ENCODE measurements at regions not wholly inside any gene's neighbourhood (a gene's known extent, or its start where the extent isn't known, plus 50 kb on each side); places are given as distances from the start of the nearest gene placed in this dataset.
A peak's percentile ranks its signal among the peaks of the same experiment; 100 is the strongest.
"Not testable (repeated sequence)": the region's sequence is repeated elsewhere in the genome, so short reads cannot be mapped to it uniquely, and the experiment has no call there.

GRCh38 chr12:124211753-124212152 is 83.1 kb upstream of the RFLNA start:
- no peaks in the 10 kb centered on the region for H3K36me3 ChIP-seq (ENCODE audit: insufficient read depth, low read length)
- H3K9ac ChIP-seq (ENCODE audit: low read length): no peak overlapping the region
- no peaks in the 10 kb centered on the region for H3K4me1 ChIP-seq (ENCODE audit: low read length)
- no peak overlapping the region for H3K4me3 ChIP-seq (ENCODE audit: low read length)
- DNase-seq: no peak
- H3K9me3 ChIP-seq (ENCODE audit: low read length): 0 out of 2 replicates have a peak, but pooled peaks cover 3% of the 10 kb centered on the region
- H3K4me2 ChIP-seq (ENCODE audit: low read depth, low read length, poor library complexity, severe bottlenecking): no peak overlapping the region
- no peak overlapping the region for H3K27ac ChIP-seq (ENCODE audit: low read length)
- no peaks in the 10 kb centered on the region for H3K9me2 ChIP-seq (replicated peaks; ENCODE audit: insufficient read depth, low read length)
- H4K20me1 ChIP-seq (ENCODE audit: insufficient read depth, low read depth, low read length): no peaks in the 10 kb centered on the region
- no peaks in the 10 kb centered on the region for H3K79me2 ChIP-seq (ENCODE audit: low read length)
- peaks cover 3% of the 10 kb centered on the region; the same call in 1 of the 2 replicates for H3K27me3 ChIP-seq (ENCODE audit: low read length)
- no peak overlapping the region for H2AFZ ChIP-seq (ENCODE audit: low read length)

- H3K9me2 ChIP-seq (replicated peaks; ENCODE audit: insufficient read depth, low read length): no peaks in the 10 kb centered on the region
- H3K36me3 ChIP-seq (ENCODE audit: insufficient read depth, low read length): no peaks in the 10 kb centered on the region
Observed at GRCh38 chr12:124213666-124214347, 81.1 kb upstream of the RFLNA start.

GRCh38 chr12:124214574-124214973 is 80.3 kb upstream of the RFLNA start:
- Histone ChIP-seq H3K9me3 (ENCODE audit: low read length) (0 out of 2 replicates have a peak, but pooled peaks cover 3% of the 10 kb centered on the region), H2AFZ (ENCODE audit: low read length) (no peak overlapping the region), H3K4me2 (ENCODE audit: low read depth, low read length, poor library complexity, severe bottlenecking) (no peak overlapping the region), H3K27me3 (ENCODE audit: low read length) (peaks cover 3% of the 10 kb centered on the region; the same call in 1 of the 2 replicates), H3K36me3 (ENCODE audit: insufficient read depth, low read length) (no peaks in the 10 kb centered on the region), H3K4me3 (ENCODE audit: low read length) (no peak overlapping the region), H4K20me1 (ENCODE audit: insufficient read depth, low read depth, low read length) (no peaks in the 10 kb centered on the region), H3K9me2 (replicated peaks; ENCODE audit: insufficient read depth, low read length) (no peaks in the 10 kb centered on the region), H3K9ac (ENCODE audit: low read length) (no peak overlapping the region), H3K4me1 (ENCODE audit: low read length) (peaks cover 13% of the 10 kb centered on the region), H3K27ac (ENCODE audit: low read length) (no peak overlapping the region), H3K79me2 (ENCODE audit: low read length) (no peaks in the 10 kb centered on the region)
- DNase-seq: no peak

More at GRCh38 chr12:124213666-124214347, 81.1 kb upstream of the RFLNA start:
- Histone ChIP-seq H3K27ac (ENCODE audit: low read length) (no peak overlapping the region), H3K27me3 (ENCODE audit: low read length) (peaks cover 3% of the 10 kb centered on the region; the same call in 1 of the 2 replicates), H3K79me2 (ENCODE audit: low read length) (no peaks in the 10 kb centered on the region), H3K4me1 (ENCODE audit: low read length) (peaks cover 13% of the 10 kb centered on the region), H3K9me3 (ENCODE audit: low read length) (0 out of 2 replicates have a peak, but pooled peaks cover 3% of the 10 kb centered on the region), H4K20me1 (ENCODE audit: insufficient read depth, low read depth, low read length) (no peaks in the 10 kb centered on the region), H3K4me2 (ENCODE audit: low read depth, low read length, poor library complexity, severe bottlenecking) (no peak overlapping the region), H3K9ac (ENCODE audit: low read length) (no peak overlapping the region), H3K4me3 (ENCODE audit: low read length) (no peak overlapping the region), H2AFZ (ENCODE audit: low read length) (no peak overlapping the region)
- no peak for DNase-seq

GRCh38 chr12:124216966-124217365 is 77.9 kb upstream of the RFLNA start:
- Histone ChIP-seq H3K27ac (ENCODE audit: low read length) (no peak overlapping the region), H3K27me3 (ENCODE audit: low read length) (no peaks in the 10 kb centered on the region), H3K9me3 (ENCODE audit: low read length) (0 out of 2 replicates have a peak, but pooled peaks cover 3% of the 10 kb centered on the region), H3K79me2 (ENCODE audit: low read length) (no peaks in the 10 kb centered on the region), H4K20me1 (ENCODE audit: insufficient read depth, low read depth, low read length) (no peaks in the 10 kb centered on the region), H3K4me1 (ENCODE audit: low read length) (peaks cover 13% of the 10 kb centered on the region), H3K4me2 (ENCODE audit: low read depth, low read length, poor library complexity, severe bottlenecking) (peak overlapping the region; percentile 47), H3K9ac (ENCODE audit: low read length) (no peak overlapping the region), H2AFZ (ENCODE audit: low read length) (no peak overlapping the region), H3K36me3 (ENCODE audit: insufficient read depth, low read length) (no peaks in the 10 kb centered on the region), H3K9me2 (replicated peaks; ENCODE audit: insufficient read depth, low read length) (no peaks in the 10 kb centered on the region), H3K4me3 (ENCODE audit: low read length) (no peak overlapping the region)
- DNase-seq: no peak

- no peak overlapping the region for H3K27ac ChIP-seq (ENCODE audit: low read length)
- H4K20me1 ChIP-seq (ENCODE audit: insufficient read depth, low read depth, low read length): no peaks in the 10 kb centered on the region
- peaks cover 13% of the 10 kb centered on the region for H3K4me1 ChIP-seq (ENCODE audit: low read length)
- DNase-seq: peak; percentile 70
- no peaks in the 10 kb centered on the region for H3K79me2 ChIP-seq (ENCODE audit: low read length)
- peak overlapping the region; percentile 47 for H3K4me2 ChIP-seq (ENCODE audit: low read depth, low read length, poor library complexity, severe bottlenecking)
- no peaks in the 10 kb centered on the region for H3K36me3 ChIP-seq (ENCODE audit: insufficient read depth, low read length)
- no peaks in the 10 kb centered on the region for H3K27me3 ChIP-seq (ENCODE audit: low read length)
- H3K9ac ChIP-seq (ENCODE audit: low read length): no peak overlapping the region
- peak overlapping the region; percentile 27; the same call in 1 of the 2 replicates for H3K4me3 ChIP-seq (ENCODE audit: low read length)
- H3K9me3 ChIP-seq (ENCODE audit: low read length): 0 out of 2 replicates have a peak, but pooled peaks cover 3% of the 10 kb centered on the region
- H2AFZ ChIP-seq (ENCODE audit: low read length): peak overlapping the region; percentile 26; the same call in 1 of the 2 replicates
- H3K9me2 ChIP-seq (replicated peaks; ENCODE audit: insufficient read depth, low read length): no peaks in the 10 kb centered on the region
Observed at GRCh38 chr12:124217508-124218242, 77.2 kb upstream of the RFLNA start.

GRCh38 chr12:124218243-124218560 is 76.7 kb upstream of the RFLNA start:
- DNase-seq: no peak
- Histone ChIP-seq H2AFZ (ENCODE audit: low read length) (no peak overlapping the region), H3K27ac (ENCODE audit: low read length) (no peak overlapping the region), H4K20me1 (ENCODE audit: insufficient read depth, low read depth, low read length) (no peaks in the 10 kb centered on the region), H3K9me3 (ENCODE audit: low read length) (0 out of 2 replicates have a peak, but pooled peaks cover 3% of the 10 kb centered on the region), H3K9ac (ENCODE audit: low read length) (no peak overlapping the region), H3K36me3 (ENCODE audit: insufficient read depth, low read length) (no peaks in the 10 kb centered on the region), H3K4me1 (ENCODE audit: low read length) (peaks cover 13% of the 10 kb centered on the region), H3K4me2 (ENCODE audit: low read depth, low read length, poor library complexity, severe bottlenecking) (peak overlapping the region; percentile 47), H3K27me3 (ENCODE audit: low read length) (no peaks in the 10 kb centered on the region), H3K9me2 (replicated peaks; ENCODE audit: insufficient read depth, low read length) (no peaks in the 10 kb centered on the region), H3K4me3 (ENCODE audit: low read length) (no peak overlapping the region), H3K79me2 (ENCODE audit: low read length) (no peaks in the 10 kb centered on the region)

- H2AFZ ChIP-seq (ENCODE audit: low read length); H3K79me2 ChIP-seq (ENCODE audit: low read length); H3K27me3 ChIP-seq (ENCODE audit: low read length); H3K36me3 ChIP-seq (ENCODE audit: insufficient read depth, low read length); H3K4me2 ChIP-seq (ENCODE audit: low read depth, low read length, poor library complexity, severe bottlenecking); H3K9me2 ChIP-seq (replicated peaks; ENCODE audit: insufficient read depth, low read length); H3K9ac ChIP-seq (ENCODE audit: low read length); DNase-seq; H3K4me3 ChIP-seq (ENCODE audit: low read length); H4K20me1 ChIP-seq (ENCODE audit: insufficient read depth, low read depth, low read length); H3K9me3 ChIP-seq (ENCODE audit: low read length); H3K27ac ChIP-seq (ENCODE audit: low read length): not testable (repeated sequence)
- H3K4me1 ChIP-seq (ENCODE audit: low read length): peaks cover 13% of the 10 kb centered on the region
Observed at GRCh38 chr12:124218650-124219049, 76.2 kb upstream of the RFLNA start.

GRCh38 chr12:124222368-124223245 is 72.3 kb upstream of the RFLNA start:
- H3K4me3 ChIP-seq (ENCODE audit: low read length): no peak overlapping the region
- H3K4me1 ChIP-seq (ENCODE audit: low read length): peaks cover 6% of the 10 kb centered on the region
- no peak overlapping the region for H3K9ac ChIP-seq (ENCODE audit: low read length)
- no peak for DNase-seq
- no peak overlapping the region for H2AFZ ChIP-seq (ENCODE audit: low read length)
- no peaks in the 10 kb centered on the region for H3K27me3 ChIP-seq (ENCODE audit: low read length)
- H3K27ac ChIP-seq (ENCODE audit: low read length): no peak overlapping the region
- H3K36me3 ChIP-seq (ENCODE audit: insufficient read depth, low read length): no peaks in the 10 kb centered on the region
- H3K9me3 ChIP-seq (ENCODE audit: low read length): no peaks in the 10 kb centered on the region
- H3K4me2 ChIP-seq (ENCODE audit: low read depth, low read length, poor library complexity, severe bottlenecking): no peak overlapping the region
- H3K79me2 ChIP-seq (ENCODE audit: low read length): no peaks in the 10 kb centered on the region
- no peaks in the 10 kb centered on the region for H4K20me1 ChIP-seq (ENCODE audit: insufficient read depth, low read depth, low read length)
- H3K9me2 ChIP-seq (replicated peaks; ENCODE audit: insufficient read depth, low read length): no peaks in the 10 kb centered on the region

Measured in Karpas-422 (cell line).